ENCODE measurements at regions not wholly inside any gene's neighbourhood (a gene's known extent, or its start where the extent isn't known, plus 50 kb on each side); places are given as distances from the start of the nearest gene placed in this dataset.

- 39 to 67% (median 45%) methylated on average over 14 of the region's 14 CpGs for WGBS, 3 donors
- TF ChIP-seq, protein P1, sequence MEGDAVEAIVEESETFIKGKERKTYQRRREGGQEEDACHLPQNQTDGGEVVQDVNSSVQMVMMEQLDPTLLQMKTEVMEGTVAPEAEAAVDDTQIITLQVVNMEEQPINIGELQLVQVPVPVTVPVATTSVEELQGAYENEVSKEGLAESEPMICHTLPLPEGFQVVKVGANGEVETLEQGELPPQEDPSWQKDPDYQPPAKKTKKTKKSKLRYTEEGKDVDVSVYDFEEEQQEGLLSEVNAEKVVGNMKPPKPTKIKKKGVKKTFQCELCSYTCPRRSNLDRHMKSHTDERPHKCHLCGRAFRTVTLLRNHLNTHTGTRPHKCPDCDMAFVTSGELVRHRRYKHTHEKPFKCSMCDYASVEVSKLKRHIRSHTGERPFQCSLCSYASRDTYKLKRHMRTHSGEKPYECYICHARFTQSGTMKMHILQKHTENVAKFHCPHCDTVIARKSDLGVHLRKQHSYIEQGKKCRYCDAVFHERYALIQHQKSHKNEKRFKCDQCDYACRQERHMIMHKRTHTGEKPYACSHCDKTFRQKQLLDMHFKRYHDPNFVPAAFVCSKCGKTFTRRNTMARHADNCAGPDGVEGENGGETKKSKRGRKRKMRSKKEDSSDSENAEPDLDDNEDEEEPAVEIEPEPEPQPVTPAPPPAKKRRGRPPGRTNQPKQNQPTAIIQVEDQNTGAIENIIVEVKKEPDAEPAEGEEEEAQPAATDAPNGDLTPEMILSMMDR (IDR thresholded peaks at IDR 0.05): no peak
- ATAC-seq: no peak
- intact Hi-C loops (cut with DNase I): no loop called here
- H3K36me3 ChIP-seq (ENCODE audit: insufficient read depth in 1 of 2, low read depth in 1 of 2): no peaks in the 10 kb centered on the region
- no peak overlapping the region for H3K27ac ChIP-seq
- no peaks in the 10 kb centered on the region for H3K9me3 ChIP-seq
- peaks cover 0 to 3% (median 0%) of the 10 kb centered on the region in 3 donors for H3K27me3 ChIP-seq (ENCODE audit: insufficient read depth in 3 of 3, low read length in 2 of 3)
- H3K4me1 ChIP-seq: peaks cover 7% of the 10 kb centered on the region
- peak overlapping the region; percentile 30 for H3K4me3 ChIP-seq
- DNase-seq: no peak
Observed at GRCh38 chr9:20040991-20041696, 252.3 kb upstream of the SLC24A2 start.

DNA sequence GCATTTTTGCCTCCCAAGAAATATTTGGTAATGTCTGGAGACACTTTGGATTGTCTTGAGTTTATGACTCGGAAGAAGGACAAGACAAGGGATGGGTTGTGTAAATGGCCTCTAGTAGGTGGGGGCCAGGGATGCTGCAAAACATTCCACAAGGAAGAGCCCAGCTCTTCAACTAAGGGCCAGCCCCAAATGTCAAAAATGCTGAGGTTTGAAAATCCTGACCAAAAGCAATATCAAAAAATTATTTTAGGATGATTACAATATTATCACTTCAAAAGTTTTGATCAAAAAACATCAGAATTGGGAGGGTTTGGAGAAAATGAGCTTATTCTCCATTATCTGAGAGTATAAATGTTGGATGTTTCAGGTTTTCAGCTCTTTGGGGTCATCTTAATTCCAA lies 248.9 kb upstream of the SLC24A2 start:
- WGBS, 3 donors: 97 to 100% (median 97%) methylated on average over 1 of the region's 1 CpG
- H3K27ac ChIP-seq: no peak overlapping the region
- H3K27me3 ChIP-seq (ENCODE audit: insufficient read depth in 3 of 3, low read length in 2 of 3): peaks cover 0 to 3% (median 0%) of the 10 kb centered on the region in 3 donors
- peaks cover 7% of the 10 kb centered on the region for H3K4me1 ChIP-seq
- no peaks in the 10 kb centered on the region for H3K9me3 ChIP-seq
- TF ChIP-seq, protein P1 (IDR thresholded peaks at IDR 0.05): no peak
- DNase-seq (no peak), ATAC-seq (no peak)
- no peak overlapping the region for H3K4me3 ChIP-seq
- H3K36me3 ChIP-seq (ENCODE audit: insufficient read depth in 1 of 2, low read depth in 1 of 2): no peaks in the 10 kb centered on the region
- intact Hi-C loops (cut with DNase I): no loop called here

- Histone ChIP-seq H3K9me3 (no peaks in the 10 kb centered on the region), H3K27ac (no peak overlapping the region), H3K27me3 (ENCODE audit: insufficient read depth in 3 of 3, low read length in 2 of 3) (no peaks in the 10 kb centered on the region), H3K4me1 (no peaks in the 10 kb centered on the region), H3K4me3 (no peak overlapping the region), H3K36me3 (ENCODE audit: insufficient read depth in 1 of 2, low read depth in 1 of 2) (no peaks in the 10 kb centered on the region)
- TF ChIP-seq, protein P1 (IDR thresholded peaks at IDR 0.05): no peak
- intact Hi-C loops (cut with DNase I): no loop called here
- ATAC-seq (no peak), DNase-seq (no peak)
- 37 to 55% (median 50%) methylated on average over 2 of the region's 2 CpGs for WGBS, 3 donors
Observed at GRCh38 chr9:20033511-20033910, 244.7 kb upstream of the SLC24A2 start.

DNA sequence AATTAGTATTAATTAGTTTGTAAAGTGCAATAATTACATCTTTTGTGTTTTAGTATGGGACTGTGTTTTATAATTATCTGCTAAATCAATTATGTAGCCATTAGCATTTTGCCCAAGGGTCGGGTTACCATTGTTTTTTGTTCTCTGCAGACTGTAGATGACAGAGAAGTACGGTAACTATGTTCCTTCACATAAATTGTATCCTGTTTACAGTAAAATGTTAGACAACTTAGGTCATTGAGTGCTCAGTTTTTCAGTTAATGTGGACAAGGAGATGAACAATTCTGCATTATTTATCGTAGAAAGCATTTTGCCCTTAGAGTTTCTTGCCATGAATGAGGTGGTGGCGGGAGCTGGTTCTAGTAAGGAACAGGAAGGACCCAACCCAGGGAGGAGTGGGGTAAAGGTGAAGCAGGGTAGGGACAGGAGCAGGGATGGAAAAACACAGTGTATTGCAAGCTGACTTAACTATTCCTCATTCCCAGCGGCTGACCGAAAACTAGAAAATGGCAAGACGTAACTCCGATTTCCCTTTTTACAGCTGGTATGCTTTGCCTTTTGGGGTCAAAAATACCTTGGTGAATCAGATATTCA lies 243.7 kb upstream of the SLC24A2 start:
- TF ChIP-seq, protein P1 (IDR thresholded peaks at IDR 0.05): no peak
- Histone ChIP-seq H3K36me3 (ENCODE audit: insufficient read depth in 1 of 2, low read depth in 1 of 2) (no peaks in the 10 kb centered on the region), H3K9me3 (no peaks in the 10 kb centered on the region), H3K4me1 (no peaks in the 10 kb centered on the region), H3K27ac (peak overlapping the region; percentile 19), H3K4me3 (no peak overlapping the region), H3K27me3 (ENCODE audit: insufficient read depth in 3 of 3, low read length in 2 of 3) (no peaks in the 10 kb centered on the region)
- DNase-seq (no peak), ATAC-seq (no peak)
- 65 to 74% (median 73%) methylated on average over 8 of the region's 8 CpGs for WGBS, 3 donors
- intact Hi-C loops (cut with DNase I): no loop called here

Measured in psoas muscle (tissue), 7 donors.